Osteocyte (in vitro differentiated cells): ENCODE measurements at regions not wholly inside any gene's neighbourhood (a gene's known extent, or its start where the extent isn't known, plus 50 kb on each side); places are given as distances from the start of the nearest gene placed in this dataset.

Source experiments
- DNase-seq: peaks from one replicate; pipeline ENCODE4 v3.0.0; 2021; ENCODE audit warnings: mixed read lengths; ENCODE audit not compliant: unreplicated experiment; ENCODE audit errors: extremely low spot score
- H3K27ac Mint-ChIP-seq: one replicate; pipeline ENCODE4 v1.8.0; 2021; ENCODE audit warnings: mild to moderate bottlenecking, mixed read lengths; ENCODE audit not compliant: unreplicated experiment
- H3K27me3 Mint-ChIP-seq: one replicate; pipeline ENCODE4 v1.8.0; 2021; ENCODE audit warnings: mixed read lengths; ENCODE audit not compliant: unreplicated experiment
- H3K36me3 Mint-ChIP-seq: one replicate; pipeline ENCODE4 v1.8.0; 2021; ENCODE audit warnings: mixed read lengths; ENCODE audit not compliant: unreplicated experiment
- H3K4me1 Mint-ChIP-seq: one replicate; pipeline ENCODE4 v1.8.0; 2021; ENCODE audit warnings: mixed read lengths; ENCODE audit not compliant: unreplicated experiment
- H3K4me3 Mint-ChIP-seq: one replicate; pipeline ENCODE4 v1.8.0; 2021; ENCODE audit warnings: mild to moderate bottlenecking, moderate library complexity, mixed read lengths; ENCODE audit not compliant: unreplicated experiment
- H3K9me3 Mint-ChIP-seq: one replicate; pipeline ENCODE4 v1.8.0; 2021; ENCODE audit warnings: mixed read lengths; ENCODE audit not compliant: unreplicated experiment
- CTCF ChIP-seq: fragments of 200-600 bp; sonication (generic); IDR thresholded peaks from 2 replicates; pipeline ENCODE4 v1.5.0; 2021; ENCODE audit warnings: antibody characterized with exemption, mild to moderate bottlenecking, moderate library complexity

- Mint-ChIP-seq H3K36me3 (no peaks in the 10 kb centered on the region), H3K4me1 (peaks cover 40% of the 10 kb centered on the region)
Observed at GRCh38 chr12:92046557-92047392, 98.9 kb downstream of the BTG1 start.

GRCh38 chr12:92045852-92046251 lies 99.8 kb downstream of the BTG1 start:
- H3K27ac Mint-ChIP-seq = no peak overlapping the region
- peaks cover 32% of the 10 kb centered on the region for H3K4me1 Mint-ChIP-seq
- TF ChIP-seq CTCF = no peak
- DNase-seq = no peak
- no peaks in the 10 kb centered on the region for H3K9me3 Mint-ChIP-seq
- no peaks in the 10 kb centered on the region for H3K27me3 Mint-ChIP-seq
- no peak overlapping the region for H3K4me3 Mint-ChIP-seq
- no peaks in the 10 kb centered on the region for H3K36me3 Mint-ChIP-seq

More at GRCh38 chr12:92046557-92047392, 98.9 kb downstream of the BTG1 start:
- no peaks in the 10 kb centered on the region for H3K9me3 Mint-ChIP-seq
- DNase-seq = no peak
- H3K27ac Mint-ChIP-seq = peak overlapping the region; percentile 79
- H3K27me3 Mint-ChIP-seq = no peaks in the 10 kb centered on the region
- H3K4me3 Mint-ChIP-seq = no peak overlapping the region
- TF ChIP-seq CTCF = no peak

GRCh38 chr12:92044435-92044834 lies 101.2 kb downstream of the BTG1 start:
- H3K9me3 Mint-ChIP-seq = no peaks in the 10 kb centered on the region
- H3K27me3 Mint-ChIP-seq = no peaks in the 10 kb centered on the region
- TF ChIP-seq CTCF = no peak
- no peaks in the 10 kb centered on the region for H3K36me3 Mint-ChIP-seq
- H3K4me1 Mint-ChIP-seq = peaks cover 33% of the 10 kb centered on the region
- DNase-seq = no peak
- H3K4me3 Mint-ChIP-seq = no peak overlapping the region
- no peak overlapping the region for H3K27ac Mint-ChIP-seq

- no peak overlapping the region for H3K27ac Mint-ChIP-seq
- no peak for TF ChIP-seq CTCF
- no peaks in the 10 kb centered on the region for H3K27me3 Mint-ChIP-seq
- DNase-seq = no peak
- H3K36me3 Mint-ChIP-seq = no peaks in the 10 kb centered on the region
- H3K4me3 Mint-ChIP-seq = no peak overlapping the region
- peaks cover 23% of the 10 kb centered on the region for H3K4me1 Mint-ChIP-seq
- no peaks in the 10 kb centered on the region for H3K9me3 Mint-ChIP-seq
Observed at GRCh38 chr12:92042791-92043531, 102.7 kb downstream of the BTG1 start.

- DNase-seq = no peak
- Mint-ChIP-seq H3K36me3 (no peaks in the 10 kb centered on the region), H3K27ac (no peak overlapping the region), H3K4me3 (no peak overlapping the region), H3K4me1 (peaks cover 17% of the 10 kb centered on the region), H3K9me3 (no peaks in the 10 kb centered on the region), H3K27me3 (no peaks in the 10 kb centered on the region)
- no peak for TF ChIP-seq CTCF
Observed at GRCh38 chr12:92041742-92042141, 103.9 kb downstream of the BTG1 start.
